HL-60 (cell line): ENCODE measurements at regions not wholly inside any gene's neighbourhood (a gene's known extent, or its start where the extent isn't known, plus 50 kb on each side); places are given as distances from the start of the nearest gene placed in this dataset.
"Not testable (repeated sequence)": the region's sequence is repeated elsewhere in the genome, so short reads cannot be mapped to it uniquely, and the experiment has no call there.

Experiments
- GABPA ChIP-seq: IDR thresholded peaks from 2 replicates; pipeline ENCODE4 v1.6.1; 2012; ENCODE audit warnings: low read depth
- POLR2AphosphoS5 ChIP-seq: IDR thresholded peaks from 2 replicates; pipeline ENCODE4 v1.6.1; 2012; ENCODE audit warnings: low read depth
- SPI1 ChIP-seq: IDR thresholded peaks from 2 replicates; pipeline ENCODE4 v1.6.1; 2012; ENCODE audit warnings: low read depth, mild to moderate bottlenecking, borderline replicate concordance
- TF ChIP-seq, protein P1 (sequence below): IDR thresholded peaks from one replicate; pipeline ENCODE4 v1.5.1; 2011; ENCODE audit warnings: low read length, control low read depth, inconsistent platforms; ENCODE audit not compliant: insufficient read depth
- TF ChIP-seq, protein P2 (sequence below): IDR thresholded peaks from 2 replicates; pipeline ENCODE4 v1.6.1; 2012; ENCODE audit warnings: low read depth; ENCODE audit not compliant: insufficient replicate concordance

DNA sequence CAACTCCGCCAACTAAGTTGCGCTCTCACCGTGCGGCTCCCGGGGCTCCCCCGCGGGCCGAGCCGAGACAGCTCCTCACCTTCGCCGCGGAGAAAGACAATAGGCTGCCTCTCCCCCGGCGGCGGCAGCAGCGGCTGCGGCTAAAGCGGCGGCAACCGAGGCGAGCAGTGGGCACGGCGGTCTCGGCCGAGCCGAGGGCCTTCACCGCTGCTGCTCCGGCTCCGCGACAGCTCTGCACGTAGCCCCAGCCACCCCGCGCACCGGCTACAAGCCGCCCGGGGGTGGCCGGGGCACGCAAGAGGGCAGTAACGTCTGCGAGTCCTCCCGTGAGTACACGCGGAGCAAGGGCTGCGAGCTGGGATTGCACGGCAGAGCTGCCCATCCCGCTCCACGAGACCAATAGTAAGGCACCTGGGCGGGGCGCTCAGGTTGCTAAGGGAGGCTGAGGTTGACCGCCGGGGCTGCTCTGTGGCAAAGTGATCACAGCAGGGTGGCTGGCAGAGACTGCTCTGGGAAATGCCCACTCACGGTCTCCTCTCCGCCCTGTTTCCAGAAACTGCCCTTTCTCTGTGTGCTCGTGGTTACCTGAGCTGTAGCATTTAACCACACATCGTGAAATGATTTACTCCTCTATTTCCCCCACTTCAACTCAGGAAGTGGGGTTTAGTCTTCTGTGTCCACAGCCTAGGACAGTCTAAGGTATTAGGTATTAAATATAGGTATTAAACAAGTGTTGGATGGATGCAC, 145.8 kb upstream of the AKAP13 start:
- TF ChIP-seq, protein P1, sequence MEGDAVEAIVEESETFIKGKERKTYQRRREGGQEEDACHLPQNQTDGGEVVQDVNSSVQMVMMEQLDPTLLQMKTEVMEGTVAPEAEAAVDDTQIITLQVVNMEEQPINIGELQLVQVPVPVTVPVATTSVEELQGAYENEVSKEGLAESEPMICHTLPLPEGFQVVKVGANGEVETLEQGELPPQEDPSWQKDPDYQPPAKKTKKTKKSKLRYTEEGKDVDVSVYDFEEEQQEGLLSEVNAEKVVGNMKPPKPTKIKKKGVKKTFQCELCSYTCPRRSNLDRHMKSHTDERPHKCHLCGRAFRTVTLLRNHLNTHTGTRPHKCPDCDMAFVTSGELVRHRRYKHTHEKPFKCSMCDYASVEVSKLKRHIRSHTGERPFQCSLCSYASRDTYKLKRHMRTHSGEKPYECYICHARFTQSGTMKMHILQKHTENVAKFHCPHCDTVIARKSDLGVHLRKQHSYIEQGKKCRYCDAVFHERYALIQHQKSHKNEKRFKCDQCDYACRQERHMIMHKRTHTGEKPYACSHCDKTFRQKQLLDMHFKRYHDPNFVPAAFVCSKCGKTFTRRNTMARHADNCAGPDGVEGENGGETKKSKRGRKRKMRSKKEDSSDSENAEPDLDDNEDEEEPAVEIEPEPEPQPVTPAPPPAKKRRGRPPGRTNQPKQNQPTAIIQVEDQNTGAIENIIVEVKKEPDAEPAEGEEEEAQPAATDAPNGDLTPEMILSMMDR: not testable (repeated sequence)
- TF ChIP-seq, protein P2, sequence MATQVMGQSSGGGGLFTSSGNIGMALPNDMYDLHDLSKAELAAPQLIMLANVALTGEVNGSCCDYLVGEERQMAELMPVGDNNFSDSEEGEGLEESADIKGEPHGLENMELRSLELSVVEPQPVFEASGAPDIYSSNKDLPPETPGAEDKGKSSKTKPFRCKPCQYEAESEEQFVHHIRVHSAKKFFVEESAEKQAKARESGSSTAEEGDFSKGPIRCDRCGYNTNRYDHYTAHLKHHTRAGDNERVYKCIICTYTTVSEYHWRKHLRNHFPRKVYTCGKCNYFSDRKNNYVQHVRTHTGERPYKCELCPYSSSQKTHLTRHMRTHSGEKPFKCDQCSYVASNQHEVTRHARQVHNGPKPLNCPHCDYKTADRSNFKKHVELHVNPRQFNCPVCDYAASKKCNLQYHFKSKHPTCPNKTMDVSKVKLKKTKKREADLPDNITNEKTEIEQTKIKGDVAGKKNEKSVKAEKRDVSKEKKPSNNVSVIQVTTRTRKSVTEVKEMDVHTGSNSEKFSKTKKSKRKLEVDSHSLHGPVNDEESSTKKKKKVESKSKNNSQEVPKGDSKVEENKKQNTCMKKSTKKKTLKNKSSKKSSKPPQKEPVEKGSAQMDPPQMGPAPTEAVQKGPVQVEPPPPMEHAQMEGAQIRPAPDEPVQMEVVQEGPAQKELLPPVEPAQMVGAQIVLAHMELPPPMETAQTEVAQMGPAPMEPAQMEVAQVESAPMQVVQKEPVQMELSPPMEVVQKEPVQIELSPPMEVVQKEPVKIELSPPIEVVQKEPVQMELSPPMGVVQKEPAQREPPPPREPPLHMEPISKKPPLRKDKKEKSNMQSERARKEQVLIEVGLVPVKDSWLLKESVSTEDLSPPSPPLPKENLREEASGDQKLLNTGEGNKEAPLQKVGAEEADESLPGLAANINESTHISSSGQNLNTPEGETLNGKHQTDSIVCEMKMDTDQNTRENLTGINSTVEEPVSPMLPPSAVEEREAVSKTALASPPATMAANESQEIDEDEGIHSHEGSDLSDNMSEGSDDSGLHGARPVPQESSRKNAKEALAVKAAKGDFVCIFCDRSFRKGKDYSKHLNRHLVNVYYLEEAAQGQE: not testable (repeated sequence)
- TF ChIP-seq POLR2AphosphoS5, SPI1, GABPA: not testable (repeated sequence)
